KOPT-K1 (cell line): ENCODE measurements at regions not wholly inside any gene's neighbourhood (a gene's known extent, or its start where the extent isn't known, plus 50 kb on each side); places are given as distances from the start of the nearest gene placed in this dataset.

Source experiments
- H3K27ac ChIP-seq: fragments of 200-600 bp; sonication (generic); 2 replicates; pipeline ENCODE4 v1.5.1; 2016; ENCODE audit warnings: antibody characterized with exemption, mild to moderate bottlenecking, low read depth, low read length; ENCODE audit not compliant: poor library complexity, severe bottlenecking
- H3K36me3 ChIP-seq: fragments of 200-600 bp; sonication (generic); 2 replicates; pipeline ENCODE4 v1.5.1; 2017; ENCODE audit warnings: antibody characterized with exemption, mild to moderate bottlenecking, low read length, moderate library complexity; ENCODE audit not compliant: insufficient read depth
- H3K9me3 ChIP-seq: fragments of 200-600 bp; sonication (generic); 2 replicates; pipeline ENCODE4 v1.5.1; 2017; ENCODE audit warnings: antibody characterized with exemption, low read length, mild to moderate bottlenecking; ENCODE audit not compliant: insufficient read depth, poor library complexity, severe bottlenecking

- Histone ChIP-seq H3K27ac (no peak overlapping the region), H3K9me3 (peaks cover 8% of the 10 kb centered on the region), H3K36me3 (no peaks in the 10 kb centered on the region)
These were observed 422.2 kb upstream of the SALL3 start for GRCh38 chr18:78557371-78557770.

- peaks cover 8% of the 10 kb centered on the region for H3K9me3 ChIP-seq
- no peaks in the 10 kb centered on the region for H3K36me3 ChIP-seq
- H3K27ac ChIP-seq: no peak overlapping the region
These were observed 421.4 kb upstream of the SALL3 start for GRCh38 chr18:78558101-78558810.

GRCh38 chr18:78558948-78559347 lies 420.7 kb upstream of the SALL3 start:
- Histone ChIP-seq H3K9me3 (peaks cover 8% of the 10 kb centered on the region), H3K27ac (no peak overlapping the region), H3K36me3 (no peaks in the 10 kb centered on the region)

- Histone ChIP-seq H3K27ac (no peak overlapping the region), H3K9me3 (peaks cover 8% of the 10 kb centered on the region), H3K36me3 (no peaks in the 10 kb centered on the region)
These were observed 420.0 kb upstream of the SALL3 start for GRCh38 chr18:78559584-78559983.

GRCh38 chr18:78561757-78562510 lies 417.7 kb upstream of the SALL3 start:
- Histone ChIP-seq H3K9me3 (no peaks in the 10 kb centered on the region), H3K27ac (no peak overlapping the region), H3K36me3 (no peaks in the 10 kb centered on the region)

DNA sequence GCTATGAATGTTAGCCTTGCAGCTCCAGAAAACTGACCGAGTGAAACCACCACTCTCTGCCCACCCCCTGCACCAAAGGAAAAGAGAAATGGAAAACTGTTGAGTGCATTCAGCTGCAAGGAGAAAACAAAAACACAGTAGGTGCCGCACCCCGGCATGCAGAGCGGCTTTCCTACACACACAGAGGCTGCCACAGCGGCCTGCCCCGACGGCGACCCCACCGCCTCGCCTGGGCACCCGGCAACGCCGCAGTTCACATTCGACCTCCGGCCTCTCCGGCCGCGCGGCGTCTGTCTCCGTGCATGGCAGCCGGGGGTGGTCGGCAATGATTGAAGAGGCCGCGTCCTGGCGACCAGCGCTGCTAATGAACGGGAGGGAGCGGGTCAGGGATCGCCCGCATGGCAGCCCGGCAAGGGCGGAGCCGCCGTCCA lies 417.1 kb upstream of the SALL3 start:
- H3K27ac ChIP-seq: no peak overlapping the region
- H3K9me3 ChIP-seq: no peaks in the 10 kb centered on the region
- H3K36me3 ChIP-seq: no peaks in the 10 kb centered on the region

DNA sequence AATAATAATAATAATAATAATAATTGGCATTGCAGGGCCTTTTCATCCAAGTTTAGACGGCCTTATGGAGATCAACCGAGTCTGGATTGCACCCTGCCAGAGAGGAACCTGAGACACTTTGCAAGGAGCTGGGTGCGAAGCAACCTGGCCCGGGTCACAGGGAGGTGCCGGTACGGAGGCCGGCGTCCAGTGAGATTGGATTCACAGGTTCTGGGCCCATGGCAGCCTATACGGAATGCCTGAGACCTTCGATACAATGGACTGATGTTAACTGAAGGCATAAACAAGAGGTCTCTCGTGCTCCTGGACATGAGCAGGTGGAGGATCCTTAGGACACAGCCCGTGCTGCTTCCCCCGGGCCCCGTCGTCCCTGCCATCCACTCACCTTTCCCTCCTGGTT lies 416.5 kb upstream of the SALL3 start:
- no peaks in the 10 kb centered on the region for H3K36me3 ChIP-seq
- H3K27ac ChIP-seq: no peak overlapping the region
- no peaks in the 10 kb centered on the region for H3K9me3 ChIP-seq

DNA sequence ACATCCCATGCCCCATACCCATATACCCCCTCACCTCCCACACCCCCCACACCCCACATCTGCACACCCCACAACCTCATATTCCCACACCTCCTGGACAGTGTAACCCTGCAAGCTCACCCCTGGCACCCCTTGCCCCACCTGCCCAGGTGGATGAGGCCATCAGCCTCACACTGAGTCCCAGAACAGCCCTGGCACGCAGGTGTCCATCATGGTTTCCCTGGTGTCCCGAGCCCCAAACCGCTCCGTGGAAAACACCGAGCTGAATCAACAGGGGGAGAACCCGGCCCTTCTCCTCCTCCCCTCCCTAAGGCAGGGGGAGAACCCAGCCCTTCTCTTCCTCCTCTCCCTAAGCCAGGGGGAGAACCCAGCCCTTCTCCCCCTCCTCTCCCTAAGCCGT lies 415.6 kb upstream of the SALL3 start:
- H3K36me3 ChIP-seq: no peaks in the 10 kb centered on the region
- H3K9me3 ChIP-seq: peaks cover 6% of the 10 kb centered on the region
- no peak overlapping the region for H3K27ac ChIP-seq

DNA sequence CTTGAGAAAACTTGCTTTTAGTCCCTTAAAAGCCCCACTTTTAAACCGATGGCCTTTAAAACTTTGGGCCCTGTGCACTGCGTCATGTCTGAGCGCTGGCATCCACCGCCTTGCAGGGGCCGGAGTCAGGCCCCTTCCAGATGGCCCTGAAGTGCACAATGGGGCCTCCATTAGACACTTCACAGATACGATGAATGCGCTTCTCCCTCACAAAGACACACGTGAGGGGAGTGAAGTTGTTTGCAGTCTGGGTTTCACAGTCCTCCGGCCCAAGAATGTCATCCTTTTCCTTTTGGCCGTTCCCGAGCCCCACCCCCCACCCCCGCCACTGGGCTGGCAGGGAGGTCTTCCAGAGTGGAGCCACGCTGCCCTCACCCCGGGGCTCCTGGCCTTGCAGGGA lies 415.1 kb upstream of the SALL3 start:
- Histone ChIP-seq H3K36me3 (no peaks in the 10 kb centered on the region), H3K9me3 (peaks cover 7% of the 10 kb centered on the region)

DNA sequence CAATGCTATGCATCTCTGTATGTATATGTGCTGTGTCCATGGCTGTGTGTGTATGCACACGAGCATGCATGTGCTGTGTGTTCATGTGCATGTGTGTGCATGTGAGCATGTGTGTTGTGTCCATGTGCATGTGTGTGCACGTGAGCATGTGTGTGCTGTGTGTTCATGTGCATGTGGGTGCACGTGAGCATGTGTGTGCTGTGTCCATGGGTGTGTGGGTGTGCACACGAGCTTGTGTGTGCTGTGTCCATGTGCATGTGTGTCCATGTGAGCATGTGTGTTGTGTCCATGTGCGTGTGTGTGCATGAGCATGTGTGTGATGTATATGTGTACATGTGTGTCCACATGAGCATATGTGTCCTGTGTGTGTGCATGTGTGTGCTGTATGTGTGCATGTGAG lies 414.4 kb upstream of the SALL3 start:
- Histone ChIP-seq H3K9me3 (peaks cover 7% of the 10 kb centered on the region), H3K36me3 (no peaks in the 10 kb centered on the region), H3K27ac (no peak overlapping the region)

More for the DNA sequence above, 415.1 kb upstream of the SALL3 start:
- no peak overlapping the region for H3K27ac ChIP-seq

DNA sequence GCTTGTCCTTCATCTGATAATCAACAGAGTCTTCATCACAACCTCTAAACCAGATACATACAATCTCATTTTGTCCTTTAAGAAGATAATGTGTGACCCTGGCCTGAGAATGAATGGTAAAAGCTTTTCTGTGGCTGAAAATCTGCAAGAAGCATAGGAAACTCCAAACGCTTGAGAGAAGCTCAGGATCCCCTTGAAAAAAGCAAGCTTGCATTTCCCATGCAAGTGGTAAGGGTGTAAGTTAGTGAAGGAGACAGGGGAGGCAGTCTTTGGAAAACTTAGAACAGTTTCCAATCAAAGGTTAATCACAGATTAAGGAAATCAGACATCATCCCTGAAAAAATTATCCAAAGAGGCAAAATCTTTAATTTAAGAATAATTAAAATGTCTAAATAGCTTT lies 413.6 kb upstream of the SALL3 start:
- no peak overlapping the region for H3K27ac ChIP-seq
- H3K9me3 ChIP-seq: peaks cover 7% of the 10 kb centered on the region
- no peaks in the 10 kb centered on the region for H3K36me3 ChIP-seq

GRCh38 chr18:78566720-78567119 lies 412.9 kb upstream of the SALL3 start:
- H3K27ac ChIP-seq: no peak overlapping the region
- H3K9me3 ChIP-seq: peaks cover 7% of the 10 kb centered on the region
- no peaks in the 10 kb centered on the region for H3K36me3 ChIP-seq

DNA sequence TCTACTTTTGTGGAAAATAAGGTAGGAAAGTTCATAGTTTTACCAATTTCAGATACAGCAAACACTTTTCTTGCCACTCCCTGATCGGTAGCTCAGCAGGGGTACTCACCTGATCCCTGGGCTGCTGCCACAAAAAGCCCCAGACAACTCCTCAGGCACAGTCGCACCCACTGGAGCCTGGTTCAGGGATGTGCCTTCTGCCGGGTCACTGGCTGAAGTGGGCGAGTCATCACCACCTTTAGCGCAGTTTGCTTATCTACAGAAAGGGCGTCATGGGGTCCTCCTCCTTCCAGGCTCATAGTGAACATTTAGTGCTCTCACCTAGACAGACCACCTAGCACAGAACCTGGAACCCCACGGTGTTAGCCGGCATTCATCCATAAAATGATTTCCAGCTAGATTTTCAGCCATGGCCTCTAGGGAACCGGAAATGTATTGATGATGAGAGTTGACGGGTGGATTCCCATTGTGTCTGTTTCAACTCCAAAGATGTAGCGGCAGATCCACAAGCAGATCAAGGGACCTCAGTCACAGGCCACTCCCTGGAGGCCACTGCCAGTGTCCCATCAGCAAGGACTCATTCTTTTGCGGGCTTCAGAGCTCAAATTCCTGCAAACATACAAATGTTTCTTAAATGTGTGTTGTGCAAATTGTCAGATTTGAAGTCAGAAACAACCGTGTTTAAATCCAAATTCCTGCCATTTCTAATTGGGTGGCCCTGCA lies 408.4 kb upstream of the SALL3 start:
- no peak overlapping the region for H3K27ac ChIP-seq
- H3K9me3 ChIP-seq: peaks cover 25% of the 10 kb centered on the region
- H3K36me3 ChIP-seq: no peaks in the 10 kb centered on the region

DNA sequence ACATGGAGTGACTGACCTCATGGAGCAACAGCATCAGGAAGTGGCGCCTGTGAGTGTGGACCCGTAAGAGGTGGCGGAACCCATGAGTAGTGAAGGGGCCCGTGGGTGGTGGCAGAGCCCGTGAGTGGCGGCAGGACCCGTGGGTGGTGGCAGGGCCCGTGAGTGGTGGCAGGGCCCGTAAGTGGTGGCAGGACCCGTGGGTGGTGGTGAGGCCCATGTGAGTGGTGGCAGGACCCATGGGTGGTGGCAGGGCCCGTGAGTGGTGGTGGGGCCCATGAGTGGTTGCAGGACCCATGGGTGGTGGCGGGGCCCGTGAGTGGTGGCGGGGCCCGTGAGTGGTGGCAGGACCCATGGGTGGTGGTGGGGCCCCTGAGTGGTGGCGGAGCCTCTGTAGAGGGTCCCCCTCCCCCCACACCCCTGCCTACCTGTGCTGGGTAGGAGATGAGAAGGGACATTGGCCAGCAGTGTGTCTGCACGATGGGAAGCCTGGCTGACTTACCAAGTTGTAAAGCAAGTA lies 407.7 kb upstream of the SALL3 start:
- H3K27ac ChIP-seq: no peak overlapping the region
- no peaks in the 10 kb centered on the region for H3K36me3 ChIP-seq
- H3K9me3 ChIP-seq: peaks cover 25% of the 10 kb centered on the region

- H3K36me3 ChIP-seq: no peaks in the 10 kb centered on the region
- H3K27ac ChIP-seq: no peak overlapping the region
- H3K9me3 ChIP-seq: peaks cover 21% of the 10 kb centered on the region
These were observed 405.8 kb upstream of the SALL3 start for GRCh38 chr18:78573773-78574172.
